ENCODE measurements at regions not wholly inside any gene's neighbourhood (a gene's known extent, or its start where the extent isn't known, plus 50 kb on each side); places are given as distances from the start of the nearest gene placed in this dataset.

- TF ChIP-seq CTCF (conservative IDR thresholded peaks at IDR 0.05) (no peak), ZFX (IDR thresholded peaks at IDR 0.05) (no peak)
- H3K27ac ChIP-seq, result no peak overlapping the region
Measured at GRCh38 chr7:49294611-49295010, 370.3 kb downstream of the CDC14C start.

- H3K27ac ChIP-seq, result no peak overlapping the region
- TF ChIP-seq CTCF (conservative IDR thresholded peaks at IDR 0.05) (no peak), ZFX (IDR thresholded peaks at IDR 0.05) (no peak)
Measured at GRCh38 chr7:49295146-49295545, 370.8 kb downstream of the CDC14C start.

GRCh38 chr7:49297958-49298357 lies 373.6 kb downstream of the CDC14C start:
- TF ChIP-seq CTCF (conservative IDR thresholded peaks at IDR 0.05) (no peak), ZFX (IDR thresholded peaks at IDR 0.05) (no peak)
- no peak overlapping the region for H3K27ac ChIP-seq

- TF ChIP-seq CTCF (conservative IDR thresholded peaks at IDR 0.05) (no peak), ZFX (IDR thresholded peaks at IDR 0.05) (no peak)
- no peak overlapping the region for H3K27ac ChIP-seq
Measured at GRCh38 chr7:49308787-49309186, 384.4 kb downstream of the CDC14C start.

GRCh38 chr7:49320083-49320482 lies 395.7 kb downstream of the CDC14C start:
- TF ChIP-seq ZFX (IDR thresholded peaks at IDR 0.05) (no peak), CTCF (conservative IDR thresholded peaks at IDR 0.05) (no peak)
- no peak overlapping the region for H3K27ac ChIP-seq

- TF ChIP-seq CTCF (conservative IDR thresholded peaks at IDR 0.05), result no peak
- TF ChIP-seq ZFX (IDR thresholded peaks at IDR 0.05), result no peak
- no peak overlapping the region for H3K27ac ChIP-seq
Measured at GRCh38 chr7:49321843-49322242, 397.5 kb downstream of the CDC14C start.

GRCh38 chr7:49322476-49322875 lies 398.1 kb downstream of the CDC14C start:
- no peak overlapping the region for H3K27ac ChIP-seq
- no peak for TF ChIP-seq CTCF (conservative IDR thresholded peaks at IDR 0.05)

All from C4-2B (cell line).